B cell (primary cell): ENCODE measurements at regions not wholly inside any gene's neighbourhood (a gene's known extent, or its start where the extent isn't known, plus 50 kb on each side); places are given as distances from the start of the nearest gene placed in this dataset.
A peak's percentile ranks its signal among the peaks of the same experiment; 100 is the strongest.

Experiments used
- ATAC-seq: fragments of 200-7000 bp; cut with Tn5 transposase; one replicate; pipeline ENCODE4 v1.10.0; 2021; ENCODE audit warnings: low read depth, mild to moderate bottlenecking, moderate number of reproducible peaks, moderate library complexity
- CTCF ChIA-PET: fragments of 350-600 bp; sonication (Branson Sonifier 250); formaldehyde crosslinking; loops from one replicate; lab custom pipeline; 2021; ENCODE audit warnings: antibody characterized with exemption, inconsistent platforms; lab: Charles Lee
- POLR2A ChIA-PET: fragments of 350-600 bp; sonication (Branson Sonifier 250); formaldehyde crosslinking; loops from one replicate; lab custom pipeline; 2021; ENCODE audit warnings: antibody characterized with exemption; lab: Charles Lee
- DNase-seq: peaks from one replicate; pipeline ENCODE4 v3.0.0; 2013
- H2AFZ ChIP-seq: 2 replicates; pipeline ENCODE4 v1.6.1; 2012; ENCODE audit warnings: mild to moderate bottlenecking, low read depth, low read length; ENCODE audit not compliant: insufficient read depth, poor library complexity, severe bottlenecking
- H3K27ac ChIP-seq, 2 donors: 1 replicate in 1 of 2; 2 replicates in 1 of 2; pipeline ENCODE4 v1.5.1; 2012 to 2013; ENCODE audit warnings: low read length in 2 of 2, mild to moderate bottlenecking in 2 of 2, moderate library complexity in 1 of 2
- H3K27me3 ChIP-seq, 4 experiments: fragments of 200-600 bp in 1 of 4; sonication (generic) in 1 of 4; replicated peaks in 1 of 4; 1 replicate in 2 of 4; 2 replicates in 2 of 4; pipeline versions ENCODE4 v1.6.1 to v1.7.0; 2013 to 2016; ENCODE audit warnings: low read length in 3 of 4, mild to moderate bottlenecking in 2 of 4, mixed read lengths in 1 of 4, moderate library complexity in 1 of 4; ENCODE audit not compliant: insufficient read depth in 4 of 4, control insufficient read depth in 3 of 4; ENCODE audit errors: control extremely low read depth in 1 of 4
- H3K36me3 ChIP-seq, 2 experiments: replicated peaks in 1 of 2; 1 replicate in 1 of 2; 2 replicates in 1 of 2; pipeline versions ENCODE4 v1.6.1 to v1.7.1; 2013; ENCODE audit warnings: low read length in 1 of 2; ENCODE audit not compliant: insufficient read depth in 2 of 2, control insufficient read depth in 1 of 2; ENCODE audit errors: control extremely low read depth in 1 of 2, extremely low read depth in 1 of 2
- H3K4me1 ChIP-seq, 2 donors: fragments of 200-600 bp in 1 of 2; sonication (generic) in 1 of 2; 1 replicate in 1 of 2; 2 replicates in 1 of 2; pipeline versions ENCODE4 v1.5.1 to v1.6.1; 2013 to 2017; ENCODE audit warnings: low read length in 2 of 2; ENCODE audit not compliant: control insufficient read depth in 2 of 2, insufficient read depth in 2 of 2
- H3K4me2 ChIP-seq: replicated peaks from 2 replicates; pipeline ENCODE3; 2012; ENCODE audit warnings: mild to moderate bottlenecking, low read depth, low read length; ENCODE audit not compliant: poor library complexity, severe bottlenecking
- H3K4me3 ChIP-seq, 5 experiments: fragments of 200-600 bp in 1 of 5; sonication (generic) in 1 of 5; 1 replicate in 3 of 5; 2 replicates in 2 of 5; pipeline versions ENCODE4 v1.5.1 to v1.7.0; 2011 to 2016; ENCODE audit warnings: low read length in 4 of 5, mild to moderate bottlenecking in 4 of 5, low read depth in 2 of 5, control low read depth in 1 of 5, moderate library complexity in 1 of 5; ENCODE audit not compliant: insufficient read depth in 1 of 5; ENCODE audit errors: control extremely low read depth in 1 of 5, extremely low read depth in 1 of 5
- H3K79me2 ChIP-seq: fragments of 200-600 bp; sonication (generic); one replicate; pipeline ENCODE4 v1.6.0; 2016; ENCODE audit warnings: low read length; ENCODE audit not compliant: control insufficient read depth, insufficient read depth
- H3K9ac ChIP-seq: fragments of 200-600 bp; sonication (generic); 2 replicates; pipeline ENCODE4 v1.6.1; 2017; ENCODE audit warnings: mild to moderate bottlenecking, low read length, moderate library complexity
- H3K9me3 ChIP-seq, 3 donors: one replicate each; pipeline versions ENCODE4 v1.6.1 to v1.7.1; 2013; ENCODE audit warnings: low read length in 2 of 3; ENCODE audit not compliant: control insufficient read depth in 2 of 3, insufficient read depth in 1 of 3; ENCODE audit errors: control extremely low read depth in 1 of 3
- H4K20me1 ChIP-seq: 2 replicates; pipeline ENCODE4 v1.6.0; 2012; ENCODE audit warnings: mild to moderate bottlenecking, low read length; ENCODE audit not compliant: insufficient read depth, control insufficient read depth, poor library complexity, severe bottlenecking
- H3K27ac Mint-ChIP-seq: one replicate; pipeline ENCODE4 v1.8.0; 2021; ENCODE audit warnings: mixed read lengths
- H3K27me3 Mint-ChIP-seq: one replicate; pipeline ENCODE4 v1.8.0; 2021; ENCODE audit warnings: mixed read lengths
- H3K4me1 Mint-ChIP-seq: one replicate; pipeline ENCODE4 v1.8.0; 2021; ENCODE audit warnings: mixed read lengths
- H3K4me3 Mint-ChIP-seq: one replicate; pipeline ENCODE4 v1.8.0; 2021; ENCODE audit warnings: mixed read lengths
- H3K9me3 Mint-ChIP-seq: one replicate; pipeline ENCODE4 v1.8.0; 2022; ENCODE audit warnings: mixed read lengths; ENCODE audit not compliant: insufficient read depth
- CTCF ChIP-seq: fragments of 200-600 bp; IDR thresholded peaks from one replicate; pipeline ENCODE4 v1.8.0; 2022; ENCODE audit warnings: antibody characterized with exemption, mild to moderate bottlenecking
- EZH2 ChIP-seq: IDR thresholded peaks from 2 replicates; pipeline ENCODE4 v1.6.1; 2012; ENCODE audit warnings: borderline replicate concordance, low read depth, mild to moderate bottlenecking, moderate library complexity, low read length; ENCODE audit not compliant: insufficient read depth, poor library complexity, severe bottlenecking
- WGBS: methylation state at CpG from one replicate; pipeline ENCODE4 v1.1.5; 2013; ENCODE audit warnings: missing lambda C conversion rate; ENCODE audit not compliant: insufficient coverage; 5-methylcytosine and 5-hydroxymethylcytosine counted together
- intact Hi-C: fragments of 100-400 bp; cut with micrococcal nuclease; formaldehyde crosslinking; loops from one replicate; pipeline ENCODE4 v1.10.0; 2022

GRCh38 chr12:124680863-124681778, 113.7 kb upstream of the NCOR2 start:
- DNase-seq: peak; percentile 54
- Mint-ChIP-seq H3K27ac (no peak overlapping the region), H3K9me3 (no peaks in the 10 kb centered on the region), H3K27me3 (peaks cover 11% of the 10 kb centered on the region), H3K4me1 (peaks cover 12% of the 10 kb centered on the region), H3K4me3 (no peak overlapping the region)
- TF ChIP-seq EZH2 (no peak), CTCF (peak; percentile 11)
- ChIA-PET CTCF (interaction anchor here (0.6 kb wide), 1 partner anchor 1862 kb away, joined by 3 read pairs; no protein-coding TSS in a partner anchor), POLR2A (no interaction called here)
- Histone ChIP-seq H3K4me2 (no peak overlapping the region), H2AFZ (no peak overlapping the region), H3K27ac (no peak overlapping the region), H3K9ac (no peak overlapping the region), H3K36me3 (no peaks in the 10 kb centered on the region), H3K4me1 (peaks cover 0 to 12% of the 10 kb centered on the region in 2 donors), H4K20me1 (no peaks in the 10 kb centered on the region), H3K9me3 (peaks cover 0 to 3% (median 0%) of the 10 kb centered on the region in 3 donors), H3K27me3 (no peaks in the 10 kb centered on the region), H3K4me3 (no peak overlapping the region), H3K79me2 (no peaks in the 10 kb centered on the region)
- ATAC-seq: peak; percentile 89
- WGBS: 25% methylated on average over 11 of the region's 21 CpGs
- intact Hi-C loops: loop anchor here (1.0 kb wide), 1 partner anchor 290 kb away; no protein-coding TSS in a partner anchor
